Erythroblast (primary cell): ENCODE measurements at regions not wholly inside any gene's neighbourhood (a gene's known extent, or its start where the extent isn't known, plus 50 kb on each side); places are given as distances from the start of the nearest gene placed in this dataset.

Experiments used
- GATA1 ChIP-seq: IDR thresholded peaks from 2 replicates; pipeline ENCODE4 v1.6.1; 2011; ENCODE audit warnings: low read depth, mild to moderate bottlenecking, control low read depth, low read length, moderate library complexity
- POLR2A ChIP-seq: IDR thresholded peaks from 2 replicates; pipeline ENCODE4 v1.6.1; 2011; ENCODE audit warnings: mild to moderate bottlenecking, low read length

DNA sequence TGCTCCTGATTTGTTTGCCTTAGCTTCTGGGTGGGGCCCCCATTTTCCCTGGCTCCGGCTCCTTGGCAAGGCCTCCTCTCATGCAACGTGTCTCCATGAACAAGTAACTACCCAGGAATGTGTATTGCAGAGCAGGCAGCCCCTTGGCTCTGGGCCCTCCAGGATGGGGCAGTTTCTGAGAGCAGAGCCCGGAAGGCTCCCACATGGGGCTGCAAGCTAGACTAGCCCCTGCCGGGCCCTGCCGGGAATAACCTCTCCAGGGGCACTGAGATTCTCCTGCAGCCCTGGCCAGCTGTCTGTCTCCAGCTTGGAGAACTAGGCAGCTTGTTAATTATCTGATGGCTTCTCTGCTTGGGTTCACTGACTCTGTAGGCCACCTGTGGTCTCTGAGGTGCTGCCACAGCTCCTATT is 184.0 kb upstream of the INHBA start:
- no peak for TF ChIP-seq POLR2A
- TF ChIP-seq GATA1 = no peak
